Fibroblast of skin of right quadriceps (primary cell): ENCODE measurements at regions not wholly inside any gene's neighbourhood (a gene's known extent, or its start where the extent isn't known, plus 50 kb on each side); places are given as distances from the start of the nearest gene placed in this dataset.
A peak's percentile ranks its signal among the peaks of the same experiment; 100 is the strongest.

Experiments used
- DNase-seq: peaks from one replicate; pipeline ENCODE4 v3.0.0-alpha.2; 2013

- DNase-seq = no peak
Measured at GRCh38 chr1:56340977-56341376, 238.4 kb downstream of the PLPP3 start.

GRCh38 chr1:56339786-56340465, 239.4 kb downstream of the PLPP3 start:
- no peak for DNase-seq

GRCh38 chr1:56339093-56339492, 240.3 kb downstream of the PLPP3 start:
- no peak for DNase-seq

GRCh38 chr1:56336982-56337381, 242.4 kb downstream of the PLPP3 start:
- DNase-seq = no peak

GRCh38 chr1:56335394-56335793, 244.0 kb downstream of the PLPP3 start:
- DNase-seq = no peak

GRCh38 chr1:56334047-56334446, 245.3 kb downstream of the PLPP3 start:
- DNase-seq = no peak

- DNase-seq = no peak
Measured at GRCh38 chr1:56333461-56333860, 245.9 kb downstream of the PLPP3 start.

- peak; percentile 66 for DNase-seq
Measured at GRCh38 chr1:56331892-56332567, 247.3 kb downstream of the PLPP3 start.

GRCh38 chr1:56331207-56331891, 248.0 kb downstream of the PLPP3 start:
- DNase-seq = no peak

GRCh38 chr1:56330391-56331026, 248.9 kb downstream of the PLPP3 start:
- DNase-seq = peak; percentile 78

- no peak for DNase-seq
Measured at GRCh38 chr1:56329970-56330369, 249.4 kb downstream of the PLPP3 start.

GRCh38 chr1:56327195-56327594, 252.2 kb downstream of the PLPP3 start:
- no peak for DNase-seq

GRCh38 chr1:56326056-56326455, 253.3 kb downstream of the PLPP3 start:
- peak; percentile 42 for DNase-seq

- no peak for DNase-seq
Measured at GRCh38 chr1:56324504-56324903, 254.9 kb downstream of the PLPP3 start.

- no peak for DNase-seq
Measured at GRCh38 chr1:56322211-56322610, 257.2 kb downstream of the PLPP3 start.

GRCh38 chr1:56321150-56321490, 258.2 kb downstream of the PLPP3 start:
- DNase-seq = no peak

- no peak for DNase-seq
Measured at GRCh38 chr1:56320464-56321149, 258.8 kb downstream of the PLPP3 start.

GRCh38 chr1:56317722-56318121, 261.6 kb downstream of the PLPP3 start:
- DNase-seq = no peak

GRCh38 chr1:56315293-56315942, 263.9 kb downstream of the PLPP3 start:
- no peak for DNase-seq

- no peak for DNase-seq
Measured at GRCh38 chr1:56313560-56313959, 265.8 kb downstream of the PLPP3 start.

GRCh38 chr1:56311766-56312165, 267.6 kb downstream of the PLPP3 start:
- no peak for DNase-seq

- DNase-seq = no peak
Measured at GRCh38 chr1:56310945-56311344, 268.4 kb downstream of the PLPP3 start.

- DNase-seq = no peak
Measured at GRCh38 chr1:56309065-56309464, 270.3 kb downstream of the PLPP3 start.
